ENCODE measurements at regions not wholly inside any gene's neighbourhood (a gene's known extent, or its start where the extent isn't known, plus 50 kb on each side); places are given as distances from the start of the nearest gene placed in this dataset.

DNA sequence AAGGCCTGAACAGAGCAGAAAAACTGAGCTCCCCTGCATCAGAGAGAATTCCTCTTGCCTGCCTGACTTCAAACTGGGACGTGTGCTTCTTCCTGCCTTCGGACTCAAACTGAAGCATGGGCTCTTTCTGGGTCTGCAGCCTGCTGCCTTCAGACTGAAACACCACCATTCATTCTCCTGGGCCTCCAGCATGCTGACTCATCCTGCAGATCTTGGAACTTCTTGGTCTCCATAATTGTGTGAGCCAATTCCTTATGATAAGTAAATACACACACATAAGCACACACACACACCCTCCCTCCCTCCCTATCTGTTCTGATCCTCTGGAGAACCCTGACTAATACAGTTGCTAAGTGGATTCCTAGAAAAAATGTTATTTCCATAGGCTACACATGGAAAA lies 874.3 kb upstream of the EEF2KMT start:
- Histone ChIP-seq H3K36me3 (ENCODE audit: insufficient read depth) (0 out of 2 replicates have a peak, but pooled peaks cover 3% of the 10 kb centered on the region), H3K4me2 (no peak overlapping the region), H3K9me2 (ENCODE audit: insufficient read depth) (no peaks in the 10 kb centered on the region), H3F3A (replicated peaks; ENCODE audit: low read depth) (no peaks in the 10 kb centered on the region), H2AFZ (no peak overlapping the region), H3K4me3 (no peak overlapping the region), H3K27me3 (ENCODE audit: insufficient read depth) (no peaks in the 10 kb centered on the region), H3K27ac (ENCODE audit: low read depth) (no peak overlapping the region), H3K79me2 (replicated peaks; ENCODE audit: insufficient read depth) (no peaks in the 10 kb centered on the region), H4K20me1 (replicated peaks; ENCODE audit: insufficient read depth) (no peaks in the 10 kb centered on the region), H3K4me1 (ENCODE audit: insufficient read depth) (no peaks in the 10 kb centered on the region)
- TF ChIP-seq, protein P1, sequence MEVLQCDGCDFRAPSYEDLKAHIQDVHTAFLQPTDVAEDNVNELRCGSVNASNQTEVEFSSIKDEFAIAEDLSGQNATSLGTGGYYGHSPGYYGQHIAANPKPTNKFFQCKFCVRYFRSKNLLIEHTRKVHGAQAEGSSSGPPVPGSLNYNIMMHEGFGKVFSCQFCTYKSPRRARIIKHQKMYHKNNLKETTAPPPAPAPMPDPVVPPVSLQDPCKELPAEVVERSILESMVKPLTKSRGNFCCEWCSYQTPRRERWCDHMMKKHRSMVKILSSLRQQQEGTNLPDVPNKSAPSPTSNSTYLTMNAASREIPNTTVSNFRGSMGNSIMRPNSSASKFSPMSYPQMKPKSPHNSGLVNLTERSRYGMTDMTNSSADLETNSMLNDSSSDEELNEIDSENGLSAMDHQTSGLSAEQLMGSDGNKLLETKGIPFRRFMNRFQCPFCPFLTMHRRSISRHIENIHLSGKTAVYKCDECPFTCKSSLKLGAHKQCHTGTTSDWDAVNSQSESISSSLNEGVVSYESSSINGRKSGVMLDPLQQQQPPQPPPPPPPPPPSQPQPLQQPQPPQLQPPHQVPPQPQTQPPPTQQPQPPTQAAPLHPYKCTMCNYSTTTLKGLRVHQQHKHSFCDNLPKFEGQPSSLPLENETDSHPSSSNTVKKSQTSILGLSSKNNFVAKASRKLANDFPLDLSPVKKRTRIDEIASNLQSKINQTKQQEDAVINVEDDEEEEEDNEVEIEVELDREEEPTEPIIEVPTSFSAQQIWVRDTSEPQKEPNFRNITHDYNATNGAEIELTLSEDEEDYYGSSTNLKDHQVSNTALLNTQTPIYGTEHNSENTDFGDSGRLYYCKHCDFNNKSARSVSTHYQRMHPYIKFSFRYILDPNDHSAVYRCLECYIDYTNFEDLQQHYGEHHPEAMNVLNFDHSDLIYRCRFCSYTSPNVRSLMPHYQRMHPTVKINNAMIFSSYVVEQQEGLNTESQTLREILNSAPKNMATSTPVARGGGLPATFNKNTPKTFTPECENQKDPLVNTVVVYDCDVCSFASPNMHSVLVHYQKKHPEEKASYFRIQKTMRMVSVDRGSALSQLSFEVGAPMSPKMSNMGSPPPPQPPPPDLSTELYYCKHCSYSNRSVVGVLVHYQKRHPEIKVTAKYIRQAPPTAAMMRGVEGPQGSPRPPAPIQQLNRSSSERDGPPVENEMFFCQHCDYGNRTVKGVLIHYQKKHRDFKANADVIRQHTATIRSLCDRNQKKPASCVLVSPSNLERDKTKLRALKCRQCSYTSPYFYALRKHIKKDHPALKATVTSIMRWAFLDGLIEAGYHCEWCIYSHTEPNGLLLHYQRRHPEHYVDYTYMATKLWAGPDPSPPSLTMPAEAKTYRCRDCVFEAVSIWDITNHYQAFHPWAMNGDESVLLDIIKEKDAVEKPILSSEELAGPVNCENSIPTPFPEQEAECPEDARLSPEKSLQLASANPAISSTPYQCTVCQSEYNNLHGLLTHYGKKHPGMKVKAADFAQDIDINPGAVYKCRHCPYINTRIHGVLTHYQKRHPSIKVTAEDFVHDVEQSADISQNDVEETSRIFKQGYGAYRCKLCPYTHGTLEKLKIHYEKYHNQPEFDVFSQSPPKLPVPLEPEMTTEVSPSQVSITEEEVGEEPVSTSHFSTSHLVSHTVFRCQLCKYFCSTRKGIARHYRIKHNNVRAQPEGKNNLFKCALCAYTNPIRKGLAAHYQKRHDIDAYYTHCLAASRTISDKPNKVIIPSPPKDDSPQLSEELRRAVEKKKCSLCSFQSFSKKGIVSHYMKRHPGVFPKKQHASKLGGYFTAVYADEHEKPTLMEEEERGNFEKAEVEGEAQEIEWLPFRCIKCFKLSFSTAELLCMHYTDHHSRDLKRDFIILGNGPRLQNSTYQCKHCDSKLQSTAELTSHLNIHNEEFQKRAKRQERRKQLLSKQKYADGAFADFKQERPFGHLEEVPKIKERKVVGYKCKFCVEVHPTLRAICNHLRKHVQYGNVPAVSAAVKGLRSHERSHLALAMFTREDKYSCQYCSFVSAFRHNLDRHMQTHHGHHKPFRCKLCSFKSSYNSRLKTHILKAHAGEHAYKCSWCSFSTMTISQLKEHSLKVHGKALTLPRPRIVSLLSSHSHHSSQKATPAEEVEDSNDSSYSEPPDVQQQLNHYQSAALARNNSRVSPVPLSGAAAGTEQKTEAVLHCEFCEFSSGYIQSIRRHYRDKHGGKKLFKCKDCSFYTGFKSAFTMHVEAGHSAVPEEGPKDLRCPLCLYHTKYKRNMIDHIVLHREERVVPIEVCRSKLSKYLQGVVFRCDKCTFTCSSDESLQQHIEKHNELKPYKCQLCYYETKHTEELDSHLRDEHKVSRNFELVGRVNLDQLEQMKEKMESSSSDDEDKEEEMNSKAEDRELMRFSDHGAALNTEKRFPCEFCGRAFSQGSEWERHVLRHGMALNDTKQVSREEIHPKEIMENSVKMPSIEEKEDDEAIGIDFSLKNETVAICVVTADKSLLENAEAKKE (CRISPR knock-in tag; IDR thresholded peaks at IDR 0.05): no peak
- TF ChIP-seq NANOG (IDR thresholded peaks at IDR 0.05; ENCODE audit: borderline replicate concordance): no peak
- TF ChIP-seq CREB1 (CRISPR knock-in tag; IDR thresholded peaks at IDR 0.05; ENCODE audit: low read depth): no peak
- TF ChIP-seq JUNB (IDR thresholded peaks at IDR 0.05; ENCODE audit: unreplicated experiment): no peak
- TF ChIP-seq REST (IDR thresholded peaks at IDR 0.05; ENCODE audit: unreplicated experiment): no peak
- no peak for TF ChIP-seq ETS1 (IDR thresholded peaks at IDR 0.05)
- TF ChIP-seq EZH2phosphoT487 (IDR thresholded peaks at IDR 0.05; ENCODE audit: unreplicated experiment): no peak
- TF ChIP-seq EZH2 (IDR thresholded peaks at IDR 0.05; ENCODE audit: low read depth, unreplicated experiment): no peak
- no peak for TF ChIP-seq ZNF331 (CRISPR knock-in tag; IDR thresholded peaks at IDR 0.05; ENCODE audit: low read depth)
- no peak for TF ChIP-seq CTCF (conservative IDR thresholded peaks at IDR 0.05; ENCODE audit: low read depth in 2 of 2)
- no peaks in the 10 kb centered on the region for H3K36me3 Mint-ChIP-seq (ENCODE audit: low read depth)
- H3K27ac Mint-ChIP-seq: no peak overlapping the region
- H3K27me3 Mint-ChIP-seq (ENCODE audit: insufficient read depth, low read depth, poor library complexity): peaks cover 2% of the 10 kb centered on the region
- no peaks in the 10 kb centered on the region for H3K9me3 Mint-ChIP-seq
- H3K4me3 Mint-ChIP-seq: no peak overlapping the region
- H3K4me1 Mint-ChIP-seq: peaks cover under 1% of the 10 kb centered on the region; the same call in 2 of the 3 replicates
- DNase-seq (ENCODE audit: low spot score): no peak
- ATAC-seq: no peak
